ENCODE measurements at regions not wholly inside any gene's neighbourhood (a gene's known extent, or its start where the extent isn't known, plus 50 kb on each side); places are given as distances from the start of the nearest gene placed in this dataset.

GRCh38 chr3:55160241-55160983 is 232.6 kb upstream of the LRTM1 start:
- no peak for TF ChIP-seq CTCF (IDR thresholded peaks at IDR 0.05)
- TF ChIP-seq POLR2A (IDR thresholded peaks at IDR 0.05): no peak

All from body of pancreas (tissue), 4 donors.